CD4-positive, alpha-beta T cell treated with Interleukin-1 beta for 1 hour (primary cell): ENCODE measurements at regions not wholly inside any gene's neighbourhood (a gene's known extent, or its start where the extent isn't known, plus 50 kb on each side); places are given as distances from the start of the nearest gene placed in this dataset.
A peak's percentile ranks its signal among the peaks of the same experiment; 100 is the strongest.
"Not testable (repeated sequence)": the region's sequence is repeated elsewhere in the genome, so short reads cannot be mapped to it uniquely, and the experiment has no call there.

ENCODE experiments used
- DNase-seq, 2 donors: peaks; one replicate each; pipeline ENCODE4 v3.0.0-alpha.2; 2020 to 2022

- DNase-seq = peak in 1 of 2 donors; percentile 31
Observed at GRCh38 chr20:53872081-53872541, 198.3 kb downstream of the BCAS1 start.

DNA sequence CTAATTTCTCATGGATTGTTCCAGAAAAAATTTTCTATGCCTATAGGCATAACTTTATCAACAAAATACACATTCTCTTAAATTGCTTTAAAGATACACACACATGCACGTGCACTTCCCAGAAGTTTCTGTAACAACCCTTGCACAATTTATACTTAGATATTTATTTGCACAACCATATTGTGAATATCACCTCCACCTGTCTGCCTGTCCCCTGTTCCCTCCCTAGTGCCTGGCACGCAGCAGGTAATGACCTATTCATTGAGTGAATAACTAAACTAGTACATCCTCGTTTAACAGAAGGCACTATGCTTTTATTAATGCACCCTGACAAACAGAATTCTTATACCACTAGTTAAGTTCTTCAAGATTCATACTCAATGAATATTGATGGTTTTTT, 198.9 kb downstream of the BCAS1 start:
- no peak for DNase-seq

GRCh38 chr20:53870426-53871315, 199.7 kb downstream of the BCAS1 start:
- no peak for DNase-seq

- DNase-seq = peak; percentile 71 to 81
Observed at GRCh38 chr20:53869466-53870258, 200.7 kb downstream of the BCAS1 start.

DNA sequence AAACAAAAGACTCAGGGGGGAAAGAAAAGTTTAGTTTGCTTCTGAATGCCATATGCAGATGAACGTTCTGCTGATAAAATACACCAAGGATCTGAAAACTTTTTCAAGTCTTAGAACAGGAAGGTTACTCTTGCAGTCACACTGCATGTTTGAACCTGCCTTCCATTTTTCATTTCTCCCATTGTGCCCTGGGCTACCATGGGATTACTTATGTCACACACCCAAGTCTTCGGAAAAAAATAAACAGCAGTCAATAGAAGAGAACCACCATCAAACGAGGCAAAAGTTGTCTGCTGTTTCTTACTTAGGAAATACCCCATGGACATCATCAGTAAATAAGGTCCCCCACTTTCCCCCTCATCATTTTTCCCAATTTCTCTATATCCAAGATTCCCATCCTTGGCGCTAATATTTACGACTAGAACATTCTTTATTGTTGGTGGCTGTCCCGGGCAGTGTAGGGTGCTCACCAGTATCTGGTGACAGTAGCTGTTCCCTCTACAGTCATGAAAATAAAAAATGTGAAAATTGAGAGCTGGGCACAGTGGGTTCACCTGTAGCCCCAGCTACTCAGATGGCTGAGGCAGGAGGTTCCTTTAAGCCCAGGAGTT, 202.5 kb downstream of the BCAS1 start:
- DNase-seq = no peak

DNA sequence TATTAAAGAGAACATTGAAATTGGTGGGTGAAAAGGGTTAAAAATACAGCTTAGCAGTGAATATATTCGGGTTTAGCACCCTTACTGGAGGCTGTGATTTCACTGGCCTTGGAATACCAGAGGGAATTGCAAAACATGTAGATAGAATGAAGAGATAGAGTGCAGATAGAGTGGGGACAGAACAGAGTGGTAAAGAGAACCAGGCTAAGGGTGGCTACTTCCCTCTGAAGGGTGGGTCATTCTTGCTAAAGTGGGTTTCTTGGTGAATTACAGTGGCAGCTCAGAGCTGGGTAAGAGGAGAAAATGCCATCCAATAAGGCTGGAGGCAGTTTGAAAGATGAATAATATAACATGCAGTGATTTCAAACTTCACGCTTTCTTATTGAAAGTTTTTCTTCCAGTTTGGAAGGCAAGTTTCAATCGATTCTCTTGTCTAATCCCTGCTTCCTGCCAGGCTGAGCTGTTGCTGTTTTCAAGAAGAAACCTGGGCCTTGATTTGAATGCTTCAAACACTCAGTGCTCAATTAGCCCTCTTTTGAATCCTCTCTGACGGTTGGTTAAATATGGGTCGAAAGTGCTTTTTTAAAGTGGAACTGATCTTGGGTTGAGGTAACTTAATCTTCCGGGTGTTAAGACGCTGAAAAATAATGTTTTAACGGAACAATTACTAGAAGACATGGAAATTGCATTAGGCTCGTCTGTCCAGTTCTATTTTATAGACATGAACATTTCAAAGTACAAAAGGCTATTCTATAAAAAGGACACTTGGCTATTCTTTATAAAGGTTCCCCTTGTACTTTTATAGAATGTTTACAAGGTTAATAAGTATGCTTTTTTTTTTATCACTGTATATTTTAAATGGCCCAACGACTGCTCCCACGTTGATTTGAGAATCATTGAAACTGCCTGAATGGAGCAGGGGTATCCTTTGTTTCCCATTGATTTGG, 203.3 kb downstream of the BCAS1 start:
- DNase-seq = no peak

GRCh38 chr20:53865901-53866793, 204.2 kb downstream of the BCAS1 start:
- no peak for DNase-seq

GRCh38 chr20:53864765-53865683, 205.4 kb downstream of the BCAS1 start:
- DNase-seq = not testable (repeated sequence)

GRCh38 chr20:53863923-53864641, 206.3 kb downstream of the BCAS1 start:
- DNase-seq = not testable (repeated sequence)

DNA sequence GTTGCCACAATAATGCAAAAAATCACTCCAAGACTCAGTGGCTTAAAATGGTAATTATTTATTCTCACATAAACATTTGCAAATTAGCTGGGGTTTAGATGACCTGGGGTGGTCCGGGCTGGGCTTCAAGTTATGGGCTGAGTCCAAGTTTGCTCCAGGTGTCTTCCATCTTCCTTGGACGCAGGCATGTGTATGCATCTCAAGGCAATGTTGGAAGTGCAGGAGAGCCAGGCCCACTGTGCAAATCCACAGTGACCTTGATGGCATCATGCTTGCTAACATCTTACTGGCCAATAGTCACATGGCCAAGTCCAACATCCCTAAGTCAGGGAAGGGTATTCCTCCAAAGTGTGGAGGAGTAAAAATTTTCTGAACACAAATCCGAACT, 206.9 kb downstream of the BCAS1 start:
- DNase-seq = not testable (repeated sequence)

- not testable (repeated sequence) for DNase-seq
Observed at GRCh38 chr20:53863039-53863438, 207.4 kb downstream of the BCAS1 start.

DNA sequence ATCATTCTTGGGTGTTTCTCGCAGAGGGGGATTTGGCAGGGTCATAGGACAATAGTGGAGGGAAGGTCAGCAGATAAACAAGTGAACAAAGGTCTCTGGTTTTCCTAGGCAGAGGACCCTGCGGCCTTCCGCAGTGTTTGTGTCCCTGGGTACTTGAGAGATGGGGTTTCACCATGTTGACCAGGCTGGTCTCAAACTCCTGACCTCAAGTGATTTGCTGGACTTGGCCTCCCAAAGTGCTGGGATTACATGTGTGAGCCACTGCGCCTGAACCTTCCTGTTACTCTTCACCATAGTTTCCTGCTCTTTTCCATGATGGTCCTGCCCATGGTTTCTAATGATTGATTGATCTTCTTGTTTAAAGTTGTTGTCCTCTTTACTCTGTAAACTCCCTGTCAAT, 207.9 kb downstream of the BCAS1 start:
- not testable (repeated sequence) for DNase-seq

- DNase-seq = not testable (repeated sequence)
Observed at GRCh38 chr20:53862136-53862397, 208.3 kb downstream of the BCAS1 start.

DNA sequence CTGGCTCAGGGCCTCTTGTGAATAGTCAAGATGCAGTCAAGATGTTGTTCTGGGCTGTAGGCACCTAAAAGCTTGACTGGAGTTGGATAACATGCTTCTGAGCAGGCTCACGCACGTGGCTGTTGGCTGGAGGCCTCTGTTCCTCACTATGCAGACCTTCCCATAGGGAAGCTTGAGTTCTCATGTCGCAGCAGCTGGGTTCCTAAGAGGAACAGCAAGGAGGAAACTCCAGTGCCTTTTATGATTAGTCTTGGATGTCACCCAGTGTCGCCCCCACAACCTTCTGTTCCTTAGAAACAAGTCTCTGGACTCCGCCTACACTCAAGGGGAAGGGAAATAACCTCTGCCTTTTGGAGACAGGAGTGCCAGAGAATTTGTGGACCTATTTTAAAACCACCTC, 210.7 kb downstream of the BCAS1 start:
- no peak for DNase-seq

DNA sequence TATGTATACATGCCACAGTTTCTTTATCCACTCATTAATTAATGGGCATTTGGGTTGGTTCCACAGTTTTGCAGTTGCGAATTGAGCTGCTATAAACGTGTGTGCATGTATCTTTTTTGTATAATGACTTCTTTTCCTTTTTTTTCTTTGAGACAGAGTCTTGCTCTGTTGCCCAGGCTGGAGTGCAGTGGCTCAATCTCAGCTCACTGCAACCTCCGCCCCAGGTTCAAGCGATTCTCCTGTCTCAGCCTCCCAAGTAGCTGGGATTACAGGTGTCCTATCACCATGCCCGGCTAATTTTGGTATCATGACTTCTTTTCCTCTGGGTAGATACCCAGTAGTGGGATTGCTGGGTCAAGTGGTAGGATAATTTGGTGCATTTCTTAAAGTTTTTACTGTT, 211.4 kb downstream of the BCAS1 start:
- DNase-seq = not testable (repeated sequence)

- not testable (repeated sequence) for DNase-seq
Observed at GRCh38 chr20:53858516-53858915, 211.9 kb downstream of the BCAS1 start.

GRCh38 chr20:53857723-53858236, 212.6 kb downstream of the BCAS1 start:
- no peak for DNase-seq

DNA sequence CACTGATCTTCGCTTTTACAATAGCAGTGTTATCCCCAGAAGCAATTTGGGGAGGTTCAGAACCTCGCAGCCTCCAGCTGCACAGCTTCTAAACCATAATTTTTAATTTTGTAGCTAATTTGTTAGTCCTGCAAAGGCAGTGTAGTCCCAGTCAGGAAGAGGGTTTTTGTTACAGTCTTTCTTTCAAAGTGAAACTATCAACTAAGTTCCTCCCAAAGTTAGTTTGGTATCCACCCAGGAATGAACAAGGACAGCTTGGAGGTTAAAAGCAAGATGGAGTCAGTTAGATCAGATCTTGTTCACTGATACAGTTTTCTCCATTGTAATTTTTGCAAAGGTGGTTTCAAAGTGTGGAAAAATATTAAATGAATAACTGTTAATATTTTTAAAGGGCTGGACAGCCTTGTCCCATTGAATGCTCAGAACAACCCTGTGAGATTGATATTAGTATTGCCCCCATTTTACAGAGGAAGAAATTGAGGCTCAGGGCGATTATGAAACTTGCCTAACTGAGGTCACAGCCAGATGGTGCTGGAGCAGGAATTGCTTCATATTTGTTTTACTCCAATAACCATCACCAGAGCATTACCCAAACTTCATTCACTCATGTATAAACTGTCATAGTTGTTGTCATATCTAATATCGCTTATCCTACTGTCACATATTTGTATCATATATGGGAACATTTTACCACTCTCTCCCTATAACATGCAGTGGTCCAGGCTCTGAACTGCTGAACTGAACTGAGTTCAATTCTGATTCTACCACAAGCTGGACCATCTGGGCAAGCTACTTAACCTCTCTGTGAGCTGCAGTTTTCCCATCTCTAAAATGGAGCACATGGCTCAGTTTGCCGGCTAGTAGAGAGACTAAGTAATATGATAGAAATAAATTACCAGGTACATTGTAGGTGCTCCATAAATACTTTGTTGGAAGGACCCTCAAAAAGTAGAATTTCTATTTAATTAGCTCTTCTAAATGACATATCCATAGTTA, 213.8 kb downstream of the BCAS1 start:
- no peak for DNase-seq
